ENCODE measurements at regions not wholly inside any gene's neighbourhood (a gene's known extent, or its start where the extent isn't known, plus 50 kb on each side); places are given as distances from the start of the nearest gene placed in this dataset.

- peak; percentile 50 for DNase-seq
Measured at GRCh38 chr3:177822681-177823096, 625.4 kb upstream of the TBL1XR1 start.

GRCh38 chr3:177823701-177824189 is 626.5 kb upstream of the TBL1XR1 start:
- no peak for DNase-seq

GRCh38 chr3:177824190-177824786 is 627.0 kb upstream of the TBL1XR1 start:
- no peak for DNase-seq

- no peak for DNase-seq
Measured at GRCh38 chr3:177824841-177825240, 627.6 kb upstream of the TBL1XR1 start.

- DNase-seq: no peak
Measured at GRCh38 chr3:177826253-177826652, 629.0 kb upstream of the TBL1XR1 start.

GRCh38 chr3:177827511-177828207 is 630.4 kb upstream of the TBL1XR1 start:
- DNase-seq: no peak

- no peak for DNase-seq
Measured at GRCh38 chr3:177828208-177828565, 630.9 kb upstream of the TBL1XR1 start.

GRCh38 chr3:177830411-177830849 is 633.1 kb upstream of the TBL1XR1 start:
- DNase-seq: no peak

GRCh38 chr3:177831361-177831760 is 634.1 kb upstream of the TBL1XR1 start:
- DNase-seq: no peak

- peak; percentile 72 for DNase-seq
Measured at GRCh38 chr3:177832880-177833279, 635.6 kb upstream of the TBL1XR1 start.

- peak; percentile 24 for DNase-seq
Measured at GRCh38 chr3:177833332-177833731, 636.0 kb upstream of the TBL1XR1 start.

GRCh38 chr3:177835008-177835407 is 637.7 kb upstream of the TBL1XR1 start:
- peak; percentile 74 for DNase-seq

GRCh38 chr3:177835917-177836316 is 638.6 kb upstream of the TBL1XR1 start:
- DNase-seq: no peak

- no peak for DNase-seq
Measured at GRCh38 chr3:177836671-177837070, 639.4 kb upstream of the TBL1XR1 start.

GRCh38 chr3:177837951-177838655 is 640.8 kb upstream of the TBL1XR1 start:
- DNase-seq: no peak

- no peak for DNase-seq
Measured at GRCh38 chr3:177838766-177839350, 641.6 kb upstream of the TBL1XR1 start.

GRCh38 chr3:177842302-177842701 is 645.0 kb upstream of the TBL1XR1 start:
- DNase-seq: no peak

- no peak for DNase-seq
Measured at GRCh38 chr3:177842743-177843734, 645.8 kb upstream of the TBL1XR1 start.

- DNase-seq: no peak
Measured at GRCh38 chr3:177852001-177852807, 654.9 kb upstream of the TBL1XR1 start.

- DNase-seq: no peak
Measured at GRCh38 chr3:177855021-177855420, 657.7 kb upstream of the TBL1XR1 start.

GRCh38 chr3:177860184-177860583 is 662.9 kb upstream of the TBL1XR1 start:
- no peak for DNase-seq
